ENCODE measurements at regions not wholly inside any gene's neighbourhood (a gene's known extent, or its start where the extent isn't known, plus 50 kb on each side); places are given as distances from the start of the nearest gene placed in this dataset.

- no peak for DNase-seq (ENCODE audit: low spot score)
Measured at GRCh38 chr1:214208460-214208859, 72.5 kb upstream of the SMYD2 start.

GRCh38 chr1:214209260-214209808 lies 71.6 kb upstream of the SMYD2 start:
- no peak for DNase-seq (ENCODE audit: low spot score)

GRCh38 chr1:214213136-214213535 lies 67.8 kb upstream of the SMYD2 start:
- no peak for DNase-seq (ENCODE audit: low spot score)

GRCh38 chr1:214214851-214215250 lies 66.1 kb upstream of the SMYD2 start:
- DNase-seq (ENCODE audit: low spot score): no peak

GRCh38 chr1:214215583-214215982 lies 65.4 kb upstream of the SMYD2 start:
- DNase-seq (ENCODE audit: low spot score): no peak

- no peak for DNase-seq (ENCODE audit: low spot score)
Measured at GRCh38 chr1:214216021-214216420, 64.9 kb upstream of the SMYD2 start.

GRCh38 chr1:214216779-214217178 lies 64.2 kb upstream of the SMYD2 start:
- DNase-seq (ENCODE audit: low spot score): no peak

- DNase-seq (ENCODE audit: low spot score): peak; percentile 31
Measured at GRCh38 chr1:214219902-214220301, 61.1 kb upstream of the SMYD2 start.

- DNase-seq (ENCODE audit: low spot score): no peak
Measured at GRCh38 chr1:214220891-214221290, 60.1 kb upstream of the SMYD2 start.

GRCh38 chr1:214224611-214225354 lies 56.2 kb upstream of the SMYD2 start:
- no peak for DNase-seq (ENCODE audit: low spot score)

- DNase-seq (ENCODE audit: low spot score): no peak
Measured at GRCh38 chr1:214228976-214229375, 52.0 kb upstream of the SMYD2 start.

GRCh38 chr1:214229736-214230135 lies 51.2 kb upstream of the SMYD2 start:
- no peak for DNase-seq (ENCODE audit: low spot score)
